Osteocyte (in vitro differentiated cells): ENCODE measurements at regions not wholly inside any gene's neighbourhood (a gene's known extent, or its start where the extent isn't known, plus 50 kb on each side); places are given as distances from the start of the nearest gene placed in this dataset.

ENCODE experiments used
- DNase-seq: peaks from one replicate; pipeline ENCODE4 v3.0.0; 2021; ENCODE audit warnings: mixed read lengths; ENCODE audit not compliant: unreplicated experiment; ENCODE audit errors: extremely low spot score
- H3K27ac Mint-ChIP-seq: one replicate; pipeline ENCODE4 v1.8.0; 2021; ENCODE audit warnings: mild to moderate bottlenecking, mixed read lengths; ENCODE audit not compliant: unreplicated experiment
- H3K27me3 Mint-ChIP-seq: one replicate; pipeline ENCODE4 v1.8.0; 2021; ENCODE audit warnings: mixed read lengths; ENCODE audit not compliant: unreplicated experiment
- H3K36me3 Mint-ChIP-seq: one replicate; pipeline ENCODE4 v1.8.0; 2021; ENCODE audit warnings: mixed read lengths; ENCODE audit not compliant: unreplicated experiment
- H3K4me1 Mint-ChIP-seq: one replicate; pipeline ENCODE4 v1.8.0; 2021; ENCODE audit warnings: mixed read lengths; ENCODE audit not compliant: unreplicated experiment
- H3K4me3 Mint-ChIP-seq: one replicate; pipeline ENCODE4 v1.8.0; 2021; ENCODE audit warnings: mild to moderate bottlenecking, moderate library complexity, mixed read lengths; ENCODE audit not compliant: unreplicated experiment
- H3K9me3 Mint-ChIP-seq: one replicate; pipeline ENCODE4 v1.8.0; 2021; ENCODE audit warnings: mixed read lengths; ENCODE audit not compliant: unreplicated experiment
- CTCF ChIP-seq: fragments of 200-600 bp; sonication (generic); IDR thresholded peaks from 2 replicates; pipeline ENCODE4 v1.5.0; 2021; ENCODE audit warnings: antibody characterized with exemption, mild to moderate bottlenecking, moderate library complexity

DNA sequence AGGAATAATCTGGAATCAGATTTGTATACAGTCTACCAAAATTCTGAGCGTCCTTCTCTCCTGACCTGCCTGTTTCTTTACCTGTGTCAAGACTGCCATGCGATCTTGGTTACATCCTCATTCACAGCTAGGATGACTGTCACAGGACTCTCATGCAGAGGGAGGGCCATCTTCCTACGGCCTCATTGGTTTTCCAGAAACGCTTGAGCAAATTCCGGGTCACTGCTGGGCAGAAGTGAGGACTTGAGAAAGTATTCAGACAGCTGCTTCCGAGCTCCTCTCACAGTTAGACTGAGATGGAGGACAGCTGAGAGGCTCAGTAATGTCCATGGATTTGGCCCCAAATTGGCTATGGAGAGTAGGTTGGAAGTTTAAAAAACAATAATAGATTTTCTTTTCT, 94.2 kb downstream of the TFAP2C start:
- H3K36me3 Mint-ChIP-seq = no peaks in the 10 kb centered on the region
- no peak for TF ChIP-seq CTCF
- no peaks in the 10 kb centered on the region for H3K27me3 Mint-ChIP-seq
- DNase-seq = no peak
- H3K9me3 Mint-ChIP-seq = no peaks in the 10 kb centered on the region
- H3K4me1 Mint-ChIP-seq = peaks cover 2% of the 10 kb centered on the region
- H3K4me3 Mint-ChIP-seq = no peak overlapping the region
- no peak overlapping the region for H3K27ac Mint-ChIP-seq

DNA sequence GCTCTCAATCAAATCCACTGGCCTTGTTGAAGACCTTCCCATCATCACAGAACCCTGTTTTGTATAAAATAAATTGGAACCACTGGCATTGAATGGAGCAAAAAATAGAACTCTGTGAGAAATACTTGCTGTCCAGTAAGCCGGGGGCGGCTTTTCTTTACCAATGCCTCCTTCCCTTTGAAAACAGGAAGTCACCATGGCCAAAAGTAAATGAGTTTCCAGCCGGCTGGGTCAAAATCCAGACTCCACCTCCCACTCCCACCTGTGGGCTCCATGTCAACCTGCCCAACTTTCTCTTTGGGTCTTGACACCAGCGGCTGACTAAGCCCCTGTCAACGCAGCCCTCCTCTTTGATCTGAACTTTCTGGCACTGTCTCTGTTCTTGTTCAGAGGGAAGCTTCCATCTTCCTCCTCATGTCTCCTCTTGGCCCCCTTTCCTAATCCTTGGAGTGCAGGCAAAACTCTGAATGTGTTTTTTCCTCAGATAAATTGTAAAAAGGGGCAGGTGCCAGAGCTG, 95.2 kb downstream of the TFAP2C start:
- Mint-ChIP-seq H3K27me3 (no peaks in the 10 kb centered on the region), H3K9me3 (no peaks in the 10 kb centered on the region)

GRCh38 chr20:56730003-56730402, 100.9 kb downstream of the TFAP2C start:
- no peak overlapping the region for H3K4me3 Mint-ChIP-seq
- no peak overlapping the region for H3K27ac Mint-ChIP-seq
- H3K27me3 Mint-ChIP-seq = no peaks in the 10 kb centered on the region
- H3K36me3 Mint-ChIP-seq = no peaks in the 10 kb centered on the region
- H3K9me3 Mint-ChIP-seq = no peaks in the 10 kb centered on the region
- peaks cover 5% of the 10 kb centered on the region for H3K4me1 Mint-ChIP-seq
- DNase-seq = no peak
- no peak for TF ChIP-seq CTCF

More for the DNA sequence above, 95.2 kb downstream of the TFAP2C start:
- H3K27ac Mint-ChIP-seq = no peak overlapping the region
- H3K4me1 Mint-ChIP-seq = peaks cover 5% of the 10 kb centered on the region
- no peaks in the 10 kb centered on the region for H3K36me3 Mint-ChIP-seq
- DNase-seq = no peak
- TF ChIP-seq CTCF = no peak
- H3K4me3 Mint-ChIP-seq = no peak overlapping the region

- no peak for TF ChIP-seq CTCF
- peaks cover 5% of the 10 kb centered on the region for H3K4me1 Mint-ChIP-seq
- H3K36me3 Mint-ChIP-seq = no peaks in the 10 kb centered on the region
- DNase-seq = no peak
- H3K4me3 Mint-ChIP-seq = no peak overlapping the region
- no peaks in the 10 kb centered on the region for H3K9me3 Mint-ChIP-seq
- H3K27me3 Mint-ChIP-seq = no peaks in the 10 kb centered on the region
- no peak overlapping the region for H3K27ac Mint-ChIP-seq
Measured at GRCh38 chr20:56730996-56731395, 101.9 kb downstream of the TFAP2C start.

GRCh38 chr20:56731476-56731875, 102.4 kb downstream of the TFAP2C start:
- Mint-ChIP-seq H3K27me3 (no peaks in the 10 kb centered on the region), H3K9me3 (no peaks in the 10 kb centered on the region), H3K36me3 (no peaks in the 10 kb centered on the region), H3K4me1 (peaks cover 5% of the 10 kb centered on the region), H3K27ac (no peak overlapping the region), H3K4me3 (no peak overlapping the region)
- TF ChIP-seq CTCF = no peak
- DNase-seq = no peak
